Ectodermal cell (in vitro differentiated cells): ENCODE measurements at regions not wholly inside any gene's neighbourhood (a gene's known extent, or its start where the extent isn't known, plus 50 kb on each side); places are given as distances from the start of the nearest gene placed in this dataset.
"Not testable (repeated sequence)": the region's sequence is repeated elsewhere in the genome, so short reads cannot be mapped to it uniquely, and the experiment has no call there.

ENCODE experiments used
- H3K27ac ChIP-seq: 2 replicates; pipeline ENCODE4 v1.7.0; 2013; ENCODE audit warnings: mild to moderate bottlenecking, low read depth, low read length; ENCODE audit not compliant: insufficient read depth, poor library complexity, severe bottlenecking
- H3K27me3 ChIP-seq: 2 replicates; pipeline ENCODE4 v1.7.0; 2013; ENCODE audit warnings: mild to moderate bottlenecking, low read length; ENCODE audit not compliant: insufficient read depth, control insufficient read depth, poor library complexity, severe bottlenecking
- H3K36me3 ChIP-seq: one replicate; pipeline ENCODE4 v1.7.0; 2013; ENCODE audit warnings: low read length; ENCODE audit not compliant: control insufficient read depth, insufficient read depth
- H3K4me1 ChIP-seq: one replicate; pipeline ENCODE4 v1.7.0; 2013; ENCODE audit warnings: low read length; ENCODE audit not compliant: control insufficient read depth, insufficient read depth
- H3K4me3 ChIP-seq: 2 replicates; pipeline ENCODE4 v1.7.0; 2013; ENCODE audit warnings: low read depth, low read length, control low read depth; ENCODE audit not compliant: insufficient read depth
- H3K9me3 ChIP-seq: 2 replicates; pipeline ENCODE4 v1.7.0; 2013; ENCODE audit warnings: mild to moderate bottlenecking, low read length, moderate library complexity; ENCODE audit not compliant: control insufficient read depth
- WGBS, 2 experiments: methylation state at CpG; one replicate each; pipeline ENCODE4 v1.1.7; 2013; ENCODE audit warnings: missing lambda C conversion rate in 2 of 2; 5-methylcytosine and 5-hydroxymethylcytosine counted together

- Histone ChIP-seq H3K4me1 (peaks cover 4% of the 10 kb centered on the region), H3K36me3 (no peaks in the 10 kb centered on the region), H3K9me3 (no peaks in the 10 kb centered on the region), H3K27me3 (no peaks in the 10 kb centered on the region), H3K4me3 (no peak overlapping the region), H3K27ac (no peak overlapping the region)
- 95 to 96% methylated on average over 3 of the region's 3 CpGs for WGBS, 2 experiments
Measured at GRCh38 chr10:3881622-3882021, 96.6 kb upstream of the KLF6 start.

GRCh38 chr10:3879073-3879472, 94.1 kb upstream of the KLF6 start:
- no peak overlapping the region for H3K4me3 ChIP-seq
- H3K9me3 ChIP-seq, result no peaks in the 10 kb centered on the region
- no peaks in the 10 kb centered on the region for H3K36me3 ChIP-seq
- no peaks in the 10 kb centered on the region for H3K27me3 ChIP-seq
- 86 to 95% methylated on average over 7 to 8 of the region's 8 CpGs for WGBS, 2 experiments
- H3K4me1 ChIP-seq, result no peaks in the 10 kb centered on the region
- no peak overlapping the region for H3K27ac ChIP-seq

- no peaks in the 10 kb centered on the region for H3K9me3 ChIP-seq
- H3K27me3 ChIP-seq, result no peaks in the 10 kb centered on the region
- no peaks in the 10 kb centered on the region for H3K36me3 ChIP-seq
- no peak overlapping the region for H3K4me3 ChIP-seq
- H3K4me1 ChIP-seq, result peaks cover 3% of the 10 kb centered on the region
- 86 to 89% methylated on average over 3 to 4 of the region's 4 CpGs for whole genome bisulfite sequencing, 2 experiments
- no peak overlapping the region for H3K27ac ChIP-seq
Measured at GRCh38 chr10:3877211-3878000, 92.4 kb upstream of the KLF6 start.

GRCh38 chr10:3876350-3876962, 91.4 kb upstream of the KLF6 start:
- no peak overlapping the region for H3K27ac ChIP-seq
- no peak overlapping the region for H3K4me3 ChIP-seq
- WGBS, 2 experiments, result 84 to 90% methylated on average over 8 of the region's 8 CpGs
- H3K4me1 ChIP-seq, result peaks cover 3% of the 10 kb centered on the region
- H3K9me3 ChIP-seq, result no peaks in the 10 kb centered on the region
- no peaks in the 10 kb centered on the region for H3K27me3 ChIP-seq
- no peaks in the 10 kb centered on the region for H3K36me3 ChIP-seq

- Histone ChIP-seq H3K4me3 (no peak overlapping the region), H3K27ac (no peak overlapping the region), H3K36me3 (no peaks in the 10 kb centered on the region), H3K27me3 (no peaks in the 10 kb centered on the region), H3K9me3 (no peaks in the 10 kb centered on the region), H3K4me1 (peaks cover 3% of the 10 kb centered on the region)
- 92 to 94% methylated on average over 3 of the region's 3 CpGs for WGBS, 2 experiments
Measured at GRCh38 chr10:3875842-3876235, 90.8 kb upstream of the KLF6 start.

GRCh38 chr10:3874990-3875841, 90.2 kb upstream of the KLF6 start:
- H3K4me3 ChIP-seq, result no peak overlapping the region
- no peaks in the 10 kb centered on the region for H3K36me3 ChIP-seq
- H3K9me3 ChIP-seq, result no peaks in the 10 kb centered on the region
- 82 to 91% methylated on average over 6 of the region's 6 CpGs for whole genome bisulfite sequencing, 2 experiments
- peaks cover 3% of the 10 kb centered on the region for H3K4me1 ChIP-seq
- no peaks in the 10 kb centered on the region for H3K27me3 ChIP-seq
- no peak overlapping the region for H3K27ac ChIP-seq

GRCh38 chr10:3874610-3874989, 89.6 kb upstream of the KLF6 start:
- H3K27me3 ChIP-seq, H3K4me3 ChIP-seq, H3K4me1 ChIP-seq, H3K27ac ChIP-seq, H3K9me3 ChIP-seq, H3K36me3 ChIP-seq: not testable (repeated sequence)
- WGBS, 2 experiments, result 88 to 93% methylated on average over 4 of the region's 4 CpGs

GRCh38 chr10:3873728-3874461, 88.9 kb upstream of the KLF6 start:
- Histone ChIP-seq H3K27ac (no peak overlapping the region), H3K4me3 (no peak overlapping the region)
- WGBS, 2 experiments, result 83% methylated on average over 5 to 6 of the region's 7 CpGs

GRCh38 chr10:3872712-3873329, 87.8 kb upstream of the KLF6 start:
- WGBS, 2 experiments, result 86% methylated on average over 12 of the region's 12 CpGs
- H3K36me3 ChIP-seq, result no peaks in the 10 kb centered on the region
- no peaks in the 10 kb centered on the region for H3K27me3 ChIP-seq
- H3K9me3 ChIP-seq, result no peaks in the 10 kb centered on the region
- no peak overlapping the region for H3K4me3 ChIP-seq
- peaks cover 3% of the 10 kb centered on the region for H3K4me1 ChIP-seq
- H3K27ac ChIP-seq, result no peak overlapping the region

More at GRCh38 chr10:3873728-3874461, 88.9 kb upstream of the KLF6 start:
- peaks cover 3% of the 10 kb centered on the region for H3K4me1 ChIP-seq
- H3K9me3 ChIP-seq, result no peaks in the 10 kb centered on the region
- no peaks in the 10 kb centered on the region for H3K27me3 ChIP-seq
- H3K36me3 ChIP-seq, result no peaks in the 10 kb centered on the region
